H1 (cell line): ENCODE measurements at regions not wholly inside any gene's neighbourhood (a gene's known extent, or its start where the extent isn't known, plus 50 kb on each side); places are given as distances from the start of the nearest gene placed in this dataset.

Source experiments
- CHD1 ChIP-seq: IDR thresholded peaks from 2 replicates; pipeline ENCODE4 v1.6.1; 2012; ENCODE audit warnings: low read depth, low read length, improper control_type of control experiment
- CREB1 ChIP-seq: IDR thresholded peaks from 2 replicates; pipeline ENCODE4 v1.6.1; 2012; ENCODE audit warnings: inconsistent platforms
- MAX ChIP-seq: IDR thresholded peaks from 2 replicates; pipeline ENCODE4 v1.6.1; 2012; ENCODE audit warnings: inconsistent platforms
- NANOG ChIP-seq: IDR thresholded peaks from 2 replicates; pipeline ENCODE4 v1.6.1; 2011; ENCODE audit warnings: low read length, low read depth, mild to moderate bottlenecking, inconsistent platforms; ENCODE audit not compliant: insufficient read depth, poor library complexity, severe bottlenecking
- POLR2A ChIP-seq, 2 experiments: IDR thresholded peaks; 1 replicate in 1 of 2; 2 replicates in 1 of 2; pipeline ENCODE4 v1.6.1; 2011; ENCODE audit warnings: low read depth in 2 of 2, low read length in 2 of 2, mild to moderate bottlenecking in 2 of 2; ENCODE audit errors: control extremely low read depth in 1 of 2
- POU5F1 ChIP-seq: IDR thresholded peaks from 2 replicates; pipeline ENCODE4 v1.6.1; 2011; ENCODE audit warnings: low read depth, mild to moderate bottlenecking, low read length, moderate library complexity
- SP1 ChIP-seq: IDR thresholded peaks from 2 replicates; pipeline ENCODE4 v1.6.1; 2011; ENCODE audit warnings: low read depth, low read length
- USF2 ChIP-seq: IDR thresholded peaks from 2 replicates; pipeline ENCODE4 v1.6.1; 2011; ENCODE audit warnings: low read length, improper control_type of control experiment
- YY1 ChIP-seq: IDR thresholded peaks from 2 replicates; pipeline ENCODE4 v1.6.1; 2011; ENCODE audit warnings: low read depth, mild to moderate bottlenecking, low read length

- no peak for TF ChIP-seq CHD1
- TF ChIP-seq POU5F1: no peak
- no peak for TF ChIP-seq MAX
- no peak for TF ChIP-seq CREB1
- TF ChIP-seq YY1: no peak
- no peak for TF ChIP-seq USF2
- TF ChIP-seq POLR2A (IDR thresholded peaks at IDR 0.05; ENCODE audit: control extremely low read depth in 1 of 2, low read depth in 2 of 2, low read length in 2 of 2): no peak
- TF ChIP-seq SP1: no peak
- no peak for TF ChIP-seq NANOG
- TF ChIP-seq, all 59 proteins: peak for 0
Measured at GRCh38 chr18:78090584-78090983, 840.9 kb downstream of the GALR1 start (continued).
